Activated CD4-positive, alpha-beta T cell treated with anti-CD3 and anti-CD28 coated beads for 48 hours (primary cell): ENCODE measurements at regions not wholly inside any gene's neighbourhood (a gene's known extent, or its start where the extent isn't known, plus 50 kb on each side); places are given as distances from the start of the nearest gene placed in this dataset.

Experiments used
- DNase-seq: peaks from one replicate; pipeline ENCODE4 v3.0.0-alpha.2; 2020

DNA sequence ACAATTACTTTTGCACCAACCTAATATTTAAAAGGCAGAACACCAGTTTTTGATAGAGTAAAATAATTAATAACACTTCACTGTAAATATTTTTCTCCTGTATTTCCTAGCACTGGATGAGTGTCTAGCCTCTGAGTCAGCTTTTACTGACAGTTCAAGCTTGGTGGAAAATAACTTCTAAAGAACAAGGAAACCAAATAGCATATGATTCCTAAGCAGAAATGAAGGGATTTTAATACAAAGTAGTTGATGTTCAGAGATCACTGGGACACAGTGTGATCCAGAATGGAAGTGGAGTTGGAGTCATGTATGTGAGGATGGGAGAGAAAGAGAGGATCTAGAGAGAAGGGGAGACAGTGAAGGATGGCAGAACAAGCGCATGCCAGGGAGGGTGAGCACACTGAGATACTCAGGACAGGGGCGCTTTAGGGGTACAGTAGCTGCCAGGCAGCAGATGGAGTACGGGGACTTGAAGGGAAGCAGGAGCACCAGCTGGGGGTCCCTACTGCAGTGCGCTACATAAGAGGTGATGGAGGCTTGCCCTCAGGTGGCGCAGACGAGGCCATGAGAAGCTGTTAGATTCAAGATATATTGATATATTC is 117.9 kb upstream of the KLF6 start:
- no peak for DNase-seq

DNA sequence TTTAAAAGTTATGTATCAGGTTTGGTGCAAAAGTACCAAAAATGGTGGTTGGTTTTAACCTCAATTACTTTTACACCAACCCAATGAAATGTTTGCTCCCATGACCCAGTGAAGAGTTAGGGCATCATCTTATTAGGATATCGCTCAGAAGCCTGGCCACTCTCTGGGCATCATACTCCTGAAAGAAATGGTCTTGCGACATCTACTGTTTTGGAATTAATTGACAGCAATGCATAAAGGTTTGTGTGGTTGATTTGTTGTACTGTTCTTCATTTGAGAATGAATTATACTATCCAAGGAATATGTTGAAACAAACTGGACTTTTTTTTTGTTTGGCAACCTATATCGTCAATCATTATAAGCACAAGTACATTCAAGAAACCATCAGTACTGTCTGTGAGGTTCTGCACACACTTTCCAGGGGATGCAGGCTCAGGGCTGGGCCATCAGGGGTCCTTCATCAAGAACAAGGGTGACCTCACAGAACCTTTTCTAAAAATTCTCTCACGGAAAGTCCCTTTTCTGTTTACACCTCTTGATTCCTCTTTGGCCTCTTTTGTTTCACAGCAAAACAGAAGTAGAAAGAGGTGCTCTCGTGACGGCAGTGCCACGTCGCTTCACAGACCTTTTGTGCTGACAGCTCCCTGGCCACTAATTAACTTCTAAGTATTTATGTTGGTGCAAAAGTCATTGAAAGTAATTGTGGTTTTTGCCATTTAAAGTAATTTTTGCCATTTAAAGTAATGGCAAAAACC is 117.2 kb upstream of the KLF6 start:
- peak; percentile 38 for DNase-seq

DNA sequence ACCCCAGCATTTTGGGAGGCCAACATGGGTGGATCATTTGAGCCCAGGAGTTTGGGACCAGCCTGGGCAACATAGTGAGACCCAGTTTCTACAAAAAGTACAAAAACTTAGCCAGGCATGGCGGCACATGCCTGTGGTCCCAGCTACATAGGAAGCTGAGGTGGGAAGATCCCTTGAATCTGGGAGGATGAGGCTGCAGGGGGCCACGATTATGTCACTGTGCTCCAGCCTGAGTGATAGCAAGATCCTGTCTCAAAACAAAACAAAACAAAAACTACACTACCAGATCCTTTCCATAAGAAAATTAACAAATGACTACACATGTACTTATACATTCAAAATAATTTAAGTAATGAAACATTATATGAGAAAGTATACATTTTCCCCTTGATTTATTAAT is 116.4 kb upstream of the KLF6 start:
- no peak for DNase-seq

DNA sequence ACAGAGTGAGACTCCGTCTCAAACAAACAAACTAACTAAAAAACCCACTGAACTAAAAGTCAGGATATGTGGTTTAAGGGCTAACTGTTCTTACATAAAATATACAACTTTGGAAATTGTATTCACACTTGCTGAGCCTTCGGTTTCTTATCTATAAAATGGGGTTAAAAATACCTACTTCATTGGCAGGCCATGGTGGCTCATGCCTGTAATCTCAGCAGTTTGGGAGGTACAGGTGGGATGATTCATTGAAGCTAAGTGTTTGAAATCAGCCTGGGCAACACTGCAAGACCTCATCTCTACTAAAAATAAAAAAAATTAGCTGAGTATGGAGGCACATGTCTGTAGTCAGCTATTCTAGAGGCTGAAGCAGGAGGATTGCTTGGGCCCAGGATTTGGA is 115.4 kb upstream of the KLF6 start:
- no peak for DNase-seq

DNA sequence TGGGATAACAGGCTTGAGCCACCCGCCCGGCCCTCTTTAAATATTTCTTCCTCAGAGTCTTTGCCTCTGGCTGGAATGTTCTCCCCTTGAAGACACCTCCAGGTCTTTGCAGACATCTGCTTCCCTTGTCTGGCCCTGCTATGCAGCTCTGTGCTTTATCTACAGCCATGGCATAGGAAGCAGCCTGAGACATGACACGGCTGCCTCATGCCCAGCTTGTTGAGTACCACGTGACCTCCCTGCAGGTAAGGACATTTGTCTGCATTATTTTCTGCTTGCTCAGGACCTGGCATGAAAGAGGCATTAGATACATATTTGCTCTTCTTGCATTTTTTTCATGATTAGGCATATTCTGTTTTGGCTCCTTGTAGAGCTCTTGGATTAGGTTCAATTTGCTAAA is 113.8 kb upstream of the KLF6 start:
- DNase-seq: no peak

DNA sequence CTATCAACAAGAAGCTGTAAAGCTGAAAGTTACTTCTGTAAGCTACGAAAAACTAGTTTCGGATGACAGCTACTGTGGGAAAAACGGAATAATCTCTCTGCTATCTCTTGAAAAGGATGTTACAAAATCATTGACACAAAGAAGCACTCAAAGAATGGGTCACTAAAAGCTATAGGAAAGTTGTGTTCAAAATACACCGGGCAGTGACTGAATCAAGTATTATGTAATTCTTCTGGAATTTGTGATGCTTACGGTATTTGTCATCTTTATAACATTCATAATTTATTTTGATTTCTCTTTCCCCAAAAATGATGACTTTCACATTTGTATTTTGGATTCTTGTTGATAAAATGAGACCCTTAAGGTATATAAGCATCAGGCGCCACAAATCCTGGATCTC is 112.1 kb upstream of the KLF6 start:
- DNase-seq: no peak

DNA sequence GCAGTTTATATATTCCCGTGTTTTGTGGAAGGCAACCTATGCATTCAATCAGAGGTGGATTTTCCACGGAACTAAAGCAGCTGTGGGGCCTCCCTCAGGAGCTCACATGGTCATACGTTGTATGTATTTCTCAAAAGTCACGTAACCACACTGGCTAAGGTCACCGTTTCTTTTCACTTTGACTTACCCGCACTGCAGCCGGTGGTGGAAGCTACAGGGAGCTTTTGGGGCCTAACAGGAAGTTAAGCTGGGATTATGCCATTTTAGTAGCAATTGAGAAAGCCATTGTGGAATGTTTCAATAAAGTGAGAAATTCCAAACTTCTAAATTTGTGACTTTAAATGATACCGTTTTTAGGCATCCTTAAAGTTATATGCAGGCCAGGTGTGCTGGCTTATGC is 111.2 kb upstream of the KLF6 start:
- DNase-seq: no peak

DNA sequence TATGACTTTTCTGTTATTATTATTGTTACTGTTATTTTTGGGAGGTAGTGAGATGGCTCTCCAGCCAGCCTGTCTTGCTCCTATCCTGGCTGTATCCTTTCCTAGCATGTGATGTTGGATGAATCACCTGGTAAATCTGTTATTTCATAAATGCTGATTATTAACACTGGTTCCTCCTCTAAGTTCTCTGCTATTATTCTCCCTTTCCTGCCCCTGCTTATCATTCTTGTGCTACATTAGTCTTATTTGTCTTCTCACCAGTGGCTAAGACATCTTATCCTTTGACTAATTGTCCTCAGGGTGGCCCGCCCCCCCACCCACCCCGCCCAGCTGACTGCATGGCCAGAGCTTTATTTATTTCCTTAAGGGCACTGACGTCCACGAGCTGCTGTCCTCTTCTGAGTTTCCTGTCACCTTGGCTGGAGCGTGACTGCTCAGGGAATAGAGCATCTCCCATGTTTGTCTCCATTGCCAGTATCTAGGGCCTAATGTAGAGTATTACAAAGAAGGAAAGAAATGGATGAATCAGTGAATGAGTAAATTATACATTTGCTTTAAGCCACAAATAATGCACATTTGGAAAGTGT is 110.1 kb upstream of the KLF6 start:
- DNase-seq: no peak

DNA sequence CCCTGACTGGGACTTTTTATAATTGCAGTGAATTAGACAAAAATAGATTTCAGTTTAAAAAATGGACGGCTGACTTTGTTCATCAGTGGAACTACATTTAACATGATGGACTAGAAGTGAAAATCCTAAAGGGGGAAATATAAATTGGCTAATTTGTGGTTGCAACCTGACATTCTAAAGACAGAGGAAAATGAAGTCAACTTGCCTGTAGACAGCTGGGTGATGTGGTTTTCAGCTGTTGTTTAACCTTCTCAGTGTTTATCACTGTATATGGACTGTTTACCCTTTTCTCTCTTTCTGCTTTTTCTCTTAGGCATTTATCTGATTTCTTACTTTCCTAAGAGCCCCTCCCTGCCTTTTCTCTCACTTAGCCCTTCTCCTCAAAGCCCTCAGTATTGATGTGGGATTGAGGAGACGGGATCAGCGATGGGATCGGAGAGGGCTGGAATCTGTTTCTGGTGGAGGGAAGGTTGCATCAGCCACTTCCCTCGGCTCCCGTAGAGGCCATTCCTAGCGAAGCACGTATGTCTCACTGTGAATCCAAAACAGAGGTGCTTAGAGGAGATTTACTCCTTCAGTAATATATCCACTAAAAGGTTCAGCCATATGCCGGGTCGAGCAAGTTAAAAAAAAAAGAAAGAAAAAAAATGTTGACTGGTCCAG is 109.0 kb upstream of the KLF6 start:
- no peak for DNase-seq

DNA sequence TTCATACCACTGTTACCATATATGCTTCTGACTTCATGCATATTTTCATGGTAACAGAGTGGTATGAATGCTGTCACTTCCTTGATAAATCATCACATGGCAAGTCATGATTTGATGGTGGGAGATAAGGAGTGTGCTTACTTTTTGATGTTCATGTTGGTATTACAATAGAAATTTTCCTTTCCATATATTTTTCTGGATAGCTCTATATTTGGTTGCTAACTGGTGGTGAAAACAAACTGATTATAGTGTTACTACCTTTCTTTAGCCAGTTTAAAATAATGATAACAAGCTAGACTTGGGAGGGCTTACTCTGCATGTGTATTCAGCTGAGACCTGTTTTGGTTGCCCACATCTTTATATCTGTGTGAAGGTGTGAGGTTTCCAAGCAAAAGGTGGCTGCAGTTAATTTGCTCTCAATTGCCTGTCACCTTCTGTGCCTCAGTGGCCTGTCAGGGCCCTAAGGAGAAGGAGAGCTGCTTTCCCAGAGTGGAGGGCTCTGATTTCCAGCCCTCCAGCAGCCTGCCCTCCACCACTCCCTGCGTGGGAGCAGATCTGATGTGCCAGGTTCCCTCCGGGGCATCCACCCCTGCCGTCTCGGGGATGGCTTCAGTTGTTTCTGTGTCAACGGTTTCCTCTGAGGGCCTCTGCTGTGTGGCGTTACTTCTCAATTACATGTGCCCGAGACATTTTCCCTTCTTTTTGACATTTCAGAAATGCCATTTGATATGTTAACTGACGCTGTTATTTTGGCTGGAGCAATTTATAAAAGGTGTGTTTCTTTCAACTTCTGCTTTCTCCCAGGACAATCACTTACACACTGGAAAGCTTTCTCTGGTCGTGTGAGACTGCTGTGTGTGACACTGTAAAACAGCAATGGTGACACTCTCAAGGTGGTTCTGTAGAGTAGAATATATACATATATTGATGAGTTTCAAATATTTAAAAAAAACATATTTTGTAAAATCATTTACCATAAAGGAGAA is 107.7 kb upstream of the KLF6 start:
- DNase-seq: no peak

DNA sequence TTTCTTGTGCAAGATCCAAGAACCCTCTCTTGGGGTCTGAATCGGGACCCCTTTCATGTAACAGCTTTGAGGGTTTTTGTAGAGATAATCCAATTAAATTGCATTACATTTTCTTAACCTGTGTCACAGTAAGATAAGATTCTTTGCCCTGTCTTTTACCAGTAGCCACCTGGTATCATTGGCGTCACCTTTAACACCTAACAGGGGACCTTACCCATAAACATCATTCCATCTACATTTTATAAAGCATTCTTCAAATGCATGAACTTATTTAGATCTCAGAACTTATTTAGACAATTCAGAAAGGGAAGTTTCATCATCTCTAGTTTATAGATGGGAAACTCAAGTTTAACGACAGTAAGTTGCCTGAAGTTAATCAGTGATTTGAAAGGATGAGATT is 106.4 kb upstream of the KLF6 start:
- no peak for DNase-seq

DNA sequence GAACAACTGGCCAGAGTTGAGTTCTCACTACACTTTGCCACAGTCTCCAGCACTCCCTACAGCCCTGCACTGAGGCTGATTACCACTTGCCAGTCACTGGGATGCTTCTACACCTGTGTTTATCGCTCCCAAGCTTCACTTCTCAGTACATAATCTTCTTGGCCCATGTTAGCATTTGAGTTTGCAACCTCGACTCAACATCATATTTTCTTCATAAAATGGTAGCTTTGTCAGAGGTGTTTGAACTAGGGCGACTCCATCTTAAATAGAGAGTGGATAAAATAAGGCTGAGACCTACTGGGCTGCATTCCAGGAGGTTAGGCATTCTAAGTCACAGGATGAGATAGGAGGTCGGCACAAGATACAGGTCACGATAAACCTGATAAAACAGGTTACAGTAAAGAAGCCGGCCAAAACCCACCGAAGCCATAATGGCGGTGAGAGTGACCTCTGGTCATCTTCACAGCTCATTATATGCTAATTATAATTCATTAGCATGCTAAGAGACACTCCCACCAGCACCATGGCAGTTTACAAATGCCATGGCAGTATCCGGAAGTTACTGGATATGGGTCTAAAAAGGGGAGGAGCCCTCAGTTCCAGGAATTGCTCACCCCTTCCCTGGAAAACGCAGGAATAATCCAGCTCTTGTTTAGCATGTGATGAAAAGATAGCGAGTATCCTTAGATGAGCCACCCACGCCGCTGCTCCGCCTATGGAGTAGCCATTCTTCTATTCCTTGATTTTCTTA is 105.8 kb upstream of the KLF6 start:
- no peak for DNase-seq

DNA sequence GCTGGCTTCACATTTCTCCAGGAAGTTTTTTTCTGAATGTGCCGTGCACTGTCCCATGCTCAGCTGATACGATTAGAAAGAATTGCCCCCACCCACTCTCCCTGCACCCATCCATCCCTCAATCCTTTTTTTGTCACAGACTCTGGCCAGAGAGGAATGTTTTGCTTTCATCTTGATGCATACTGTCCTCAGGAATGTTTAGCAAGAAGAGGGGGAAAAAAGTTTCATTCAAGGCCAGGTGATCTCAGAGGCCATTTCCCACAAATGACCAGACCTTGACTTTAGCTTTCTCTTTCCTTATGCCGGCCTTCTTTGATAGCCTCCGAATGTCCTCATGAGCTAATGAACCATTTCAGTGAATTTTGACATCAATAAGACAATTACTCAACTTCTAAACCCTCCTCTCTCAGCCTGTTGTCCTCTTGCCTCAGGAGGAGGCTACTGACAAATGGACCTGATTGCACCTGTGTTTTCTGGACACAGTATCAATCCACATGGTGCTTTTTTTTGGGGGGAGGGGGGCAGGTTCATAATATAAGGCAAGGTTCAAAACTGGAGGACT is 105.0 kb upstream of the KLF6 start:
- DNase-seq: no peak

DNA sequence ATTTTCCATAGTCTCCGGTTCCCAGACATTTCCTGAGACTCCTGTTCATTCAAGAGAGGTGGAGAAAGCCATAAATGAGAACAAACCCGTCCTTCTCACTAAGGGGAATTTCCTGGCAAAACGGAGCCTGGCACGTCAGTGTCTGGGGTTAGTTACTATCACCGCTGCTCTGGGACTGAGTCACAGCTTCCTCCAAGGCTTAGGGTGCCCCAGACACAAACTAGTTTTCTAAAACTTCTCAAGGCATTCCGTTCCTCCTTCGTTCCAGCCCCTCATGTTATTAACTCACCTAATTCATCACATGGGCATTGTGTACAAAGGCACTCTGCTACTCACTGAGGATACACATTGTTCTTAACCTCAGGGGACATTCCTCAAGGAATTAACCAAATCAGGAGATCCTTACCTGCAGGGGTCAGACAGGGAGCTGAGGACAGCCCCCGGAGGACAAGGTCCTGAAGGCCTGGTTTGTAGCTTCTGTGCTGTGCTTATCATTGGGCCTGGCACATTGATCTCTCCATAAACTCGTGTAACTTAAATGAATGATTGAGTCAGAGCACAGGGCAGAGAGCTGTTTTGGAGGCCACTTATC is 103.0 kb upstream of the KLF6 start:
- DNase-seq: peak; percentile 62

DNA sequence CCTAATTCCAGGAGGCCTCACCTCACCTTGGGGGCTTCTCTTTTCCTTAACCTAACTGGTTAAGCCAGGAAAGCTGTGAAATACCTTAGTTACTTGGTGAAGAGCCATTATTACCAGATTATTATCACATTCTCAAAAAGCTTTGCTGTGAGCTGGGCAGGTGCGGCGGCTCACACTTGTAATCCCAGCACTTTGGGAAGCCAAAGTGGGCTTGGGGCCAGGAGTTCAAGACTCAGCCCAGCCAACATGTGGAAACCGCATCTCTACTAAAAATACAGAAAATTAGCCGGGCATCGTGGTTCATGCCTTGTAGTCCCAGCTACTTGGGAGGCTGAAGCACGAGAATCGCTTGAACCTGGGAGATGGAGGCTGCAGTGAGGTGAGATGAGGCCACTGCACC is 102.4 kb upstream of the KLF6 start:
- no peak for DNase-seq

DNA sequence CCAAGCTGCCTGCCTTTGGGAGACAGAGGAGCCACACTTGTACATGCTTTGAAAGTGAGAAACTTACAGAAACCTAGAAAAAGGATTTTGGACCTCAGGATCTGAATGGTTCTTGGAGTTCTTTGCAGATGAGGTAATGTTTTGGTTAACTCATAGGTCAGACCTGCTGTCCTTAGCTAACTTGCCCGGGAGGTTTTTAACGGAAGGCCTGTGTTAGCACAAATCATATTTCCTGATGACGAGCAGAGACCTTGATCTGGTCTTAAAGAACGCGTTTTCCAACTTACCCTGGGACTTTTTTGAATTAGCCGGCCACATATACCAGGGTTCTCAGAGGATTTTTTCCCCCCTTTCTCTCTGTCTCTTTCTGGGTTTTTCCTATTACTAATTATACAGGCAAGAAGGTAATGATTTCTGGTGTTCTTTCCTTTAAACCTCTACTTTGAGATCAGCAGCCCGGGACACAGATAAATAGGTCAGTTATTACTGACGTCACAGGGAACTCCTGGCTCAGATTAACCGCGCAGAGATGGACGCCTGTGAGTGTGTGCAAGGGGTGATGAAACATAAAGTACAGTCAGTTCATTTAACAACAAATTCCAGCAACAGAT is 101.7 kb upstream of the KLF6 start:
- no peak for DNase-seq

DNA sequence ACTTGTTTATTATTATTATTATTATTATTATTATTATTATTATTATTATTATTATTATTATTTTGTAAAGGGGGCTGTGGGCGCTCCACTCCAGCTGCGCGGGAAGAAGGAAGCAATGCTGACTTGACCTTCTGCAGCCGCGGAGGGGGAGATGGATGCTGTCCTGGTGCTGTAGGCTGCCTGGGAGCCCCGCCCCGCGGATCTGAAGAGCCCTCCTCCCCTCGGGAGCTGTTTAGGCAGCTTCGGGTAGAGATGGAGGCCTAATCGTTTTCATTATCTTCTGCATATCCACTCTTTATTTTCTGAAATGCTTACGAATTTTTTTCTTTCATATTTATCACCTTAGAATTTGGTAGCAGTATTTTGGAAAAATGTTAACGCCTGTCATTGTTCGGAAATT is 101.2 kb upstream of the KLF6 start:
- no peak for DNase-seq

DNA sequence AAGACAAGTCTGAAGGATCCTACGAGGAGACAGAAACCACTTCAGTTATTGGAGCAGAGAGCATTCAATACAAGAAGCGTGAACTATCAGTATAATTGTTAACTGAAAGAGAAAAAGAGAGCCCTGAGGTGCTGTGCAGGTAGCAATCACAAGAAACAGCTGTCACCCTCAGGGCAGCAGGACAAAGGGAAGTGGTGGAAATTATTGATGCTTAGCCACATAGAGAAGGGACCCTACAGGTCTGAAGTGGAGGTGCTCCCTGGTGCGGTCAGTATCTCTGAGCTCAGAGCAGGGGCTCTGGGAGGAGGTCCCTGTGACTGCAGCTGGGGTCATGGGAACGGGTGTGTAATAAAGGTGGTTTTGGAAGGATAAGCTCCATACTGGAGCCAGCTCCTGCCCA is 97.8 kb upstream of the KLF6 start:
- no peak for DNase-seq

DNA sequence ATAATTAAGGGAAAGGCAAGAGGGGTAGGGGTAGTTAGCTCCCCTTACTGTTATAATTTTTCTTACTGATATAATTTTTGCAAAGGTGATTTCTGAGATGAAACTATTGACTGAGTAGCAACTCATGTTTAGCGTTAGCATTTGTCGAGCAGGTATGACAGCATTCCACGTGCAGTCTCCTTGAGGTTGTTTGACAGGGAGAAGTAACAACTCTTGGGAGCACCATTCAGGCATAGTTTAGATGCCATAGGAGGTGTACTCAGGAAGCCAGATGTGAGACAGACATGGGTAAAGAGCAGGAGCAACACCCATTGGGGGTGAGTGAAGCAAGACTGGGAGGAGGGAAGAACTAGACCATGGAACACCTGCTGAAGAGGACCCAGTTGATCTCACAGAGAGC is 96.6 kb upstream of the KLF6 start:
- no peak for DNase-seq

DNA sequence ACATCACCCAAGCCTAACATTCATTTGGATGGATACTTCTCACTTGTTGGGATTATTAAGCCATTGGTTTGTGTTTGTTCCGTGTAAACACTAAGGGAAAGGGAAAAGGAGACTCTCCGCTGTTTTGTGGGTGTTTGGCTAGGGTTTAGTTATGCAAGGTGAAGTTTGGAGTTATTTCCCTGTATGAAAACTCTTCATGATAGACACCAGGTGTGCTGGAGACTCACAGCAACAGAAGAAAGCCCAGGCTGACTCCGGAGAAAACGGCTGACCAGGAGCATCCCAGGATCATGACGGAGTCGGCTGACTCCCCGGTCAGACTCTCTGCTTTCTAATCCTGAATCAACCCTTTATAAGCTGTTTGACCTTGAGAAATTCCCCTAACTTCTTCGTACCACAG is 94.1 kb upstream of the KLF6 start:
- no peak for DNase-seq
